IMR-90 (cell line): ENCODE measurements at regions not wholly inside any gene's neighbourhood (a gene's known extent, or its start where the extent isn't known, plus 50 kb on each side); places are given as distances from the start of the nearest gene placed in this dataset.

Source experiments
- ATAC-seq: fragments of 200-7000 bp; cut with Tn5 transposase; 2 replicates; pipeline ENCODE4 v1.9.1; 2020; ENCODE audit warnings: low read depth, mild to moderate bottlenecking, moderate library complexity
- BruUV-seq: library from RNA; stranded (reverse); fragments of 400-500 nt; replicated peaks from 2 replicates; lab custom pipeline; 2021; lab: Mats Ljungman, UMichigan
- CTCF ChIA-PET: fragments of 300-600 bp; formaldehyde crosslinking; extraction: SDS; loops from one replicate; lab custom pipeline; 2021; ENCODE audit warnings: antibody characterized with exemption; lab: Yijun Ruan, JAX
- POLR2A ChIA-PET: fragments of 300-600 bp; sonication (Branson Sonifier 250); formaldehyde crosslinking; loops from one replicate; lab custom pipeline; 2022; ENCODE audit warnings: antibody characterized with exemption; ENCODE audit not compliant: unreplicated experiment; lab: Charles Lee
- DNase-seq: peaks from one replicate; pipeline ENCODE4 v3.0.0; 2013
- H2AFZ ChIP-seq: replicated peaks from 2 replicates; pipeline ENCODE3; 2013; ENCODE audit warnings: low read length, mild to moderate bottlenecking; ENCODE audit not compliant: poor library complexity
- H2AK5ac ChIP-seq: 2 replicates; pipeline ENCODE4 v1.6.1; 2013; ENCODE audit warnings: low read depth, low read length, inconsistent platforms
- H2AK9ac ChIP-seq: replicated peaks from 2 replicates; pipeline ENCODE3; 2013; ENCODE audit warnings: mild to moderate bottlenecking, low read depth, low read length, moderate library complexity; ENCODE audit not compliant: poor library complexity
- H2BK120ac ChIP-seq: 2 replicates; pipeline ENCODE4 v1.6.1; 2013; ENCODE audit warnings: low read depth, low read length, inconsistent platforms
- H2BK15ac ChIP-seq: 3 replicates; pipeline ENCODE4 v1.6.1; 2013; ENCODE audit warnings: low read depth, low read length, inconsistent platforms
- H2BK20ac ChIP-seq: 2 replicates; pipeline ENCODE4 v1.6.1; 2013; ENCODE audit warnings: low read depth, mild to moderate bottlenecking, inconsistent platforms, low read length, moderate library complexity
- H2BK5ac ChIP-seq: 2 replicates; pipeline ENCODE4 v1.6.1; 2013; ENCODE audit warnings: mild to moderate bottlenecking, low read depth, low read length, inconsistent platforms; ENCODE audit not compliant: poor library complexity, severe bottlenecking
- H3K14ac ChIP-seq: replicated peaks from 2 replicates; pipeline ENCODE4 v1.6.1; 2013; ENCODE audit warnings: low read depth, low read length, inconsistent platforms
- H3K18ac ChIP-seq: 2 replicates; pipeline ENCODE4 v1.6.1; 2013; ENCODE audit warnings: low read depth, low read length, control low read depth
- H3K23ac ChIP-seq: 2 replicates; pipeline ENCODE4 v1.6.1; 2013; ENCODE audit warnings: low read depth, low read length, inconsistent platforms
- H3K27ac ChIP-seq: 2 replicates; pipeline ENCODE4 v1.5.1; 2013; ENCODE audit warnings: mild to moderate bottlenecking, control low read depth, low read length; ENCODE audit not compliant: insufficient read depth
- H3K27me3 ChIP-seq: 2 replicates; pipeline ENCODE4 v1.6.1; 2013; ENCODE audit warnings: low read length; ENCODE audit not compliant: control insufficient read depth, insufficient read depth
- H3K36me3 ChIP-seq: 2 replicates; pipeline ENCODE4 v1.6.1; 2013; ENCODE audit warnings: low read length, mixed read lengths; ENCODE audit not compliant: control insufficient read depth, insufficient read depth
- H3K4ac ChIP-seq: 2 replicates; pipeline ENCODE4 v1.6.1; 2013; ENCODE audit warnings: low read depth, low read length, inconsistent platforms
- H3K4me1 ChIP-seq: 2 replicates; pipeline ENCODE4 v1.6.1; 2013; ENCODE audit warnings: low read length, mixed read lengths; ENCODE audit not compliant: control insufficient read depth, insufficient read depth
- H3K4me2 ChIP-seq: 2 replicates; pipeline ENCODE4 v1.6.1; 2013; ENCODE audit warnings: low read depth, mild to moderate bottlenecking, control low read depth, low read length, moderate library complexity
- H3K4me3 ChIP-seq: 2 replicates; pipeline ENCODE4 v1.5.1; 2013; ENCODE audit warnings: low read depth, mild to moderate bottlenecking, control low read depth, low read length, moderate library complexity; ENCODE audit not compliant: insufficient read depth
- H3K56ac ChIP-seq: 2 replicates; pipeline ENCODE4 v1.6.1; 2013; ENCODE audit warnings: low read length, inconsistent platforms; ENCODE audit not compliant: insufficient read depth; ENCODE audit errors: extremely low read depth
- H3K79me1 ChIP-seq, 2 experiments: 2 replicates each; pipeline ENCODE4 v1.6.1; 2013; ENCODE audit warnings: low read length in 2 of 2, inconsistent platforms in 1 of 2, low read depth in 1 of 2
- H3K9ac ChIP-seq: 2 replicates; pipeline ENCODE4 v1.6.1; 2013; ENCODE audit warnings: low read depth, low read length, control low read depth
- H3K9me1 ChIP-seq: 2 replicates; pipeline ENCODE4 v1.6.1; 2013; ENCODE audit warnings: low read length, inconsistent platforms; ENCODE audit not compliant: insufficient read depth
- H3K9me3 ChIP-seq: 2 replicates; pipeline ENCODE4 v1.6.1; 2013; ENCODE audit warnings: low read length; ENCODE audit not compliant: control insufficient read depth, insufficient read depth
- H4K20me1 ChIP-seq: 2 replicates; pipeline ENCODE4 v1.6.1; 2013; ENCODE audit warnings: low read length, inconsistent platforms; ENCODE audit not compliant: insufficient read depth
- H4K5ac ChIP-seq: 2 replicates; pipeline ENCODE4 v1.6.1; 2013; ENCODE audit warnings: mild to moderate bottlenecking, low read depth, low read length, control low read depth
- H4K8ac ChIP-seq, 2 experiments: 2 replicates each; pipeline ENCODE4 v1.6.1; 2013; ENCODE audit warnings: low read depth in 2 of 2, low read length in 2 of 2, control low read depth in 1 of 2, inconsistent platforms in 1 of 2
- H4K91ac ChIP-seq: 2 replicates; pipeline ENCODE4 v1.6.1; 2013; ENCODE audit warnings: low read depth, low read length, inconsistent platforms; ENCODE audit not compliant: insufficient read depth
- BHLHE40 ChIP-seq: fragments of 150-350 bp; IDR thresholded peaks from 2 replicates; pipeline ENCODE4 v1.6.1; 2016; ENCODE audit warnings: mild to moderate bottlenecking, low read depth, low read length
- CEBPB ChIP-seq: IDR thresholded peaks from 2 replicates; pipeline ENCODE4 v1.6.1; 2012; ENCODE audit warnings: low read depth, low read length, improper control_type of control experiment
- CHD1 ChIP-seq: IDR thresholded peaks from 2 replicates; pipeline ENCODE4 v1.6.1; 2012; ENCODE audit warnings: low read depth, low read length, improper control_type of control experiment
- CTCF ChIP-seq: conservative IDR thresholded peaks from 2 replicates; pipeline ENCODE4 v1.5.1; 2012; ENCODE audit warnings: mild to moderate bottlenecking, low read depth, low read length, improper control_type of control experiment
- ELK1 ChIP-seq: fragments of 150-350 bp; IDR thresholded peaks from 2 replicates; pipeline ENCODE4 v1.6.1; 2016; ENCODE audit warnings: low read depth, mild to moderate bottlenecking, low read length, moderate library complexity, borderline replicate concordance
- FOS ChIP-seq: fragments of 150-350 bp; IDR thresholded peaks from 2 replicates; pipeline ENCODE4 v1.6.1; 2016; ENCODE audit warnings: low read depth, low read length
- MAFK ChIP-seq: IDR thresholded peaks from 2 replicates; pipeline ENCODE4 v1.6.1; 2012; ENCODE audit warnings: low read depth, low read length, improper control_type of control experiment
- MAZ ChIP-seq: IDR thresholded peaks from 2 replicates; pipeline ENCODE4 v1.6.1; 2012; ENCODE audit warnings: low read depth, mild to moderate bottlenecking, low read length, improper control_type of control experiment, moderate library complexity, borderline replicate concordance
- MXI1 ChIP-seq: IDR thresholded peaks from 2 replicates; pipeline ENCODE4 v1.6.1; 2012; ENCODE audit warnings: low read depth, mild to moderate bottlenecking, low read length, moderate library complexity, borderline replicate concordance
- NFE2L2 ChIP-seq: fragments of 150-350 bp; IDR thresholded peaks from 2 replicates; pipeline ENCODE4 v1.6.1; 2016; ENCODE audit warnings: low read depth, mild to moderate bottlenecking, low read length
- POLR2A ChIP-seq: IDR thresholded peaks from 2 replicates; pipeline ENCODE4 v1.6.1; 2012; ENCODE audit warnings: mild to moderate bottlenecking, low read depth, low read length
- RAD21 ChIP-seq: IDR thresholded peaks from 2 replicates; pipeline ENCODE4 v1.6.1; 2012; ENCODE audit warnings: low read length, improper control_type of control experiment
- RCOR1 ChIP-seq: IDR thresholded peaks from 2 replicates; pipeline ENCODE4 v1.6.1; 2012; ENCODE audit warnings: mild to moderate bottlenecking, low read length, improper control_type of control experiment; ENCODE audit not compliant: insufficient replicate concordance
- RFX5 ChIP-seq: IDR thresholded peaks from 2 replicates; pipeline ENCODE4 v1.8.0; 2012; ENCODE audit warnings: low read depth, mild to moderate bottlenecking, low read length, moderate library complexity
- SMC3 ChIP-seq: fragments of 150-350 bp; IDR thresholded peaks from 2 replicates; pipeline ENCODE4 v1.6.1; 2016; ENCODE audit warnings: low read depth, mild to moderate bottlenecking, antibody characterized with exemption, low read length, moderate library complexity
- USF2 ChIP-seq: fragments of 150-350 bp; IDR thresholded peaks from 2 replicates; pipeline ENCODE4 v1.6.1; 2017; ENCODE audit warnings: mild to moderate bottlenecking, antibody characterized with exemption, low read length, low read depth
- WGBS, 2 experiments: methylation state at CpG; one replicate each; pipeline versions ENCODE4 v1.1.5 to v1.1.7; 2013; ENCODE audit warnings: missing lambda C conversion rate in 2 of 2; ENCODE audit not compliant: insufficient read length in 1 of 2; ENCODE audit errors: extremely low coverage in 2 of 2; 5-methylcytosine and 5-hydroxymethylcytosine counted together
- dilution Hi-C: fragments of 300-500 bp; cut with HindIII; formaldehyde crosslinking; loops from one replicate; pipeline ENCODE4 v1.14.3; 2018; ENCODE audit warnings: low sequenced_read_pairs; ENCODE audit not compliant: unreplicated experiment
- in situ Hi-C: fragments of 300-500 bp; cut with MboI; formaldehyde crosslinking; loops from 3 replicates; pipeline ENCODE4 v1.14.3; 2019; ENCODE audit warnings: low sequenced_read_pairs, inconsistent platforms, mixed read lengths
- intact Hi-C: fragments of 100-400 bp; cut with micrococcal nuclease; formaldehyde crosslinking; loops from 2 replicates; pipeline ENCODE4 v1.10.0; 2022

DNA sequence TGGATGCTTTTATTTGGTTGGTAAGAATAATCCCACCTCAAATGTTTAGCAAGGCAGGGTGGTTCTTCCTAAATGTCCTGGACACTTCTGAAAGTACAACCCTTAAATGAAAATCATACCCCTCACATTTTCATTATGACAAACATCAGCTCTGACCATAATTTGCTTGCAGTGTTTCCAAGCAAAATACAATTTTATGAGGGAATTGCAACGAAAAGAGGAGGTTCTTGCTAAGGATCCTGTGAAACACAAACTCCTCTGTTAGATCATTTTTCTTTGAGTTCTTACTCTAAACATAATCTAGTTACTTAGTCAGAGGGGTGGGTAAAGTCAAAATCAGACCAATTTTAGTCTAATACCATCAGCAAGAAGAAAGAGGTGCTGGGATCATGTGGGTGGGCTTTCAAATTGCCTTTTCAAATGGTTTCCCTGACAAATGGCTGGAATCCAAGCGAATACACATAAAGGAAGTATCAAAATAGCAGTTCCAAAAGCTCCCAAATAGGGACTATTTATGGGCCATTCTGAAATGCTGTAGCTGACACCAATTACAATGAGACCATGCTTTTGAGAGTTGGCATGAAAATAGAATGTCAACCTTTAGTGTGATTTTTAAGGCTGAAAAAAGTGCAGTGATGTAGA lies 164.9 kb upstream of the INHBA start:
- Histone ChIP-seq H2BK20ac (peak overlapping the region; percentile 63), H2BK5ac (no peak overlapping the region), H3K9ac (no peak overlapping the region), H4K5ac (no peak overlapping the region; the same call in 1 of the 2 replicates), H3K23ac (no peak overlapping the region), H2AK5ac (no peak overlapping the region), H2AFZ (no peak overlapping the region), H4K8ac (peak overlapping the region in 1 of 2 experiments; percentile 22; a peak in 1 of 4 replicates), H3K27ac (no peak overlapping the region), H2AK9ac (no peak overlapping the region), H3K9me3 (peaks cover 7% of the 10 kb centered on the region), H3K14ac (0 out of 2 replicates have a peak overlapping the region, but pooled peaks have one; percentile 7), H3K9me1 (no peaks in the 10 kb centered on the region), H3K27me3 (no peaks in the 10 kb centered on the region), H3K79me1 (no peaks in the 10 kb centered on the region), H3K18ac (no peak overlapping the region), H2BK120ac (peak overlapping the region; percentile 36; the same call in 1 of the 2 replicates), H4K20me1 (no peaks in the 10 kb centered on the region), H4K91ac (0 out of 2 replicates have a peak overlapping the region, but pooled peaks have one; percentile 19), H3K4ac (peak overlapping the region; percentile 48; the same call in 1 of the 2 replicates), H2BK15ac (peak overlapping the region; percentile 71; the same call in 2 of the 3 replicates), H3K4me2 (no peak overlapping the region), H3K4me3 (no peak overlapping the region), H3K36me3 (no peaks in the 10 kb centered on the region), H3K4me1 (peaks cover 11% of the 10 kb centered on the region), H3K56ac (no peak overlapping the region)
- DNase-seq (peak; percentile 33), ATAC-seq (no peak)
- no TSS peak for BruUV-seq
- no CpG with 5 or more reads among the region's 2 CpGs for WGBS, 2 experiments
- ChIA-PET POLR2A (no interaction called here), CTCF (no interaction called here)
- dilution Hi-C loops (no loop called here), in situ Hi-C loops (no loop called here), intact Hi-C loops (no loop called here)
- TF ChIP-seq NFE2L2 (no peak), MAFK (no peak), MXI1 (no peak), MAZ (no peak), CEBPB (no peak), FOS (no peak), SMC3 (no peak), POLR2A (no peak), CTCF (no peak), USF2 (no peak), CHD1 (no peak), RAD21 (no peak), RFX5 (no peak), ELK1 (no peak), BHLHE40 (no peak), RCOR1 (no peak)
